ENCODE measurements at regions not wholly inside any gene's neighbourhood (a gene's known extent, or its start where the extent isn't known, plus 50 kb on each side); places are given as distances from the start of the nearest gene placed in this dataset.

GRCh38 chr2:173791502-173791901, 173.7 kb downstream of the SP3 start:
- TF ChIP-seq, protein P1, sequence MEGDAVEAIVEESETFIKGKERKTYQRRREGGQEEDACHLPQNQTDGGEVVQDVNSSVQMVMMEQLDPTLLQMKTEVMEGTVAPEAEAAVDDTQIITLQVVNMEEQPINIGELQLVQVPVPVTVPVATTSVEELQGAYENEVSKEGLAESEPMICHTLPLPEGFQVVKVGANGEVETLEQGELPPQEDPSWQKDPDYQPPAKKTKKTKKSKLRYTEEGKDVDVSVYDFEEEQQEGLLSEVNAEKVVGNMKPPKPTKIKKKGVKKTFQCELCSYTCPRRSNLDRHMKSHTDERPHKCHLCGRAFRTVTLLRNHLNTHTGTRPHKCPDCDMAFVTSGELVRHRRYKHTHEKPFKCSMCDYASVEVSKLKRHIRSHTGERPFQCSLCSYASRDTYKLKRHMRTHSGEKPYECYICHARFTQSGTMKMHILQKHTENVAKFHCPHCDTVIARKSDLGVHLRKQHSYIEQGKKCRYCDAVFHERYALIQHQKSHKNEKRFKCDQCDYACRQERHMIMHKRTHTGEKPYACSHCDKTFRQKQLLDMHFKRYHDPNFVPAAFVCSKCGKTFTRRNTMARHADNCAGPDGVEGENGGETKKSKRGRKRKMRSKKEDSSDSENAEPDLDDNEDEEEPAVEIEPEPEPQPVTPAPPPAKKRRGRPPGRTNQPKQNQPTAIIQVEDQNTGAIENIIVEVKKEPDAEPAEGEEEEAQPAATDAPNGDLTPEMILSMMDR (IDR thresholded peaks at IDR 0.05; ENCODE audit: insufficient read depth, low read length, poor library complexity, severe bottlenecking): no peak
- TF ChIP-seq EZH2phosphoT487 (conservative IDR thresholded peaks at IDR 0.05; ENCODE audit: low read length): no peak
